ENCODE measurements at regions not wholly inside any gene's neighbourhood (a gene's known extent, or its start where the extent isn't known, plus 50 kb on each side); places are given as distances from the start of the nearest gene placed in this dataset.

GRCh38 chr13:53343361-53343744, 314.7 kb downstream of the OLFM4 start:
- no peak for DNase-seq (ENCODE audit: low spot score)
- in situ Hi-C loops (cut with MboI; ENCODE audit: low pct_unique_long_range_greater_than_20kb, low sequenced_read_pairs, unreplicated experiment): no loop called here
- no peak for TF ChIP-seq CTCF (IDR thresholded peaks at IDR 0.05; ENCODE audit: extremely low read depth, insufficient read depth, missing control alignments)

- DNase-seq (ENCODE audit: low spot score): no peak
- no peak for TF ChIP-seq CTCF (IDR thresholded peaks at IDR 0.05; ENCODE audit: extremely low read depth, insufficient read depth, missing control alignments)
- in situ Hi-C loops (cut with MboI; ENCODE audit: low pct_unique_long_range_greater_than_20kb, low sequenced_read_pairs, unreplicated experiment): no loop called here
These were observed 322.4 kb downstream of the OLFM4 start for GRCh38 chr13:53351021-53351420.

- in situ Hi-C loops (cut with MboI; ENCODE audit: low pct_unique_long_range_greater_than_20kb, low sequenced_read_pairs, unreplicated experiment): no loop called here
- peak; percentile 4 for DNase-seq (ENCODE audit: low spot score)
- TF ChIP-seq CTCF (IDR thresholded peaks at IDR 0.05; ENCODE audit: extremely low read depth, insufficient read depth, missing control alignments): no peak
These were observed 329.0 kb downstream of the OLFM4 start for GRCh38 chr13:53357582-53357981.

- DNase-seq (ENCODE audit: low spot score): no peak
These were observed 340.3 kb downstream of the OLFM4 start for GRCh38 chr13:53368948-53369347.

GRCh38 chr13:53379485-53379884, 350.9 kb downstream of the OLFM4 start:
- no peak for TF ChIP-seq CTCF (IDR thresholded peaks at IDR 0.05; ENCODE audit: extremely low read depth, insufficient read depth, missing control alignments)
- no peak for DNase-seq (ENCODE audit: low spot score)
- in situ Hi-C loops (cut with MboI; ENCODE audit: low pct_unique_long_range_greater_than_20kb, low sequenced_read_pairs, unreplicated experiment): no loop called here

More at GRCh38 chr13:53368948-53369347, 340.3 kb downstream of the OLFM4 start:
- in situ Hi-C loops (cut with MboI; ENCODE audit: low pct_unique_long_range_greater_than_20kb, low sequenced_read_pairs, unreplicated experiment): no loop called here
- no peak for TF ChIP-seq CTCF (IDR thresholded peaks at IDR 0.05; ENCODE audit: extremely low read depth, insufficient read depth, missing control alignments)

- no peak for TF ChIP-seq CTCF (IDR thresholded peaks at IDR 0.05; ENCODE audit: extremely low read depth, insufficient read depth, missing control alignments)
- no peak for DNase-seq (ENCODE audit: low spot score)
These were observed 353.4 kb downstream of the OLFM4 start for GRCh38 chr13:53382008-53382407.

GRCh38 chr13:53398051-53398450, 369.4 kb downstream of the OLFM4 start:
- in situ Hi-C loops (cut with MboI; ENCODE audit: low pct_unique_long_range_greater_than_20kb, low sequenced_read_pairs, unreplicated experiment): no loop called here
- no peak for DNase-seq (ENCODE audit: low spot score)
- TF ChIP-seq CTCF (IDR thresholded peaks at IDR 0.05; ENCODE audit: extremely low read depth, insufficient read depth, missing control alignments): no peak

More at GRCh38 chr13:53382008-53382407, 353.4 kb downstream of the OLFM4 start:
- in situ Hi-C loops (cut with MboI; ENCODE audit: low pct_unique_long_range_greater_than_20kb, low sequenced_read_pairs, unreplicated experiment): no loop called here

Measured in GM13977 (cell line).